HepG2 (cell line): ENCODE measurements at regions not wholly inside any gene's neighbourhood (a gene's known extent, or its start where the extent isn't known, plus 50 kb on each side); places are given as distances from the start of the nearest gene placed in this dataset.
A peak's percentile ranks its signal among the peaks of the same experiment; 100 is the strongest.

Experiments
- BCL6 ChIP-seq: IDR thresholded peaks from 2 replicates; pipeline ENCODE4 v1.6.1; 2016; ENCODE audit warnings: missing genetic modification reagents, missing compliant biosample characterization
- CBX2 ChIP-seq, 2 experiments: fragments of 200-600 bp in 1 of 2; sonication (generic); formaldehyde crosslinking in 1 of 2; IDR thresholded peaks; 2 replicates each; pipeline versions ENCODE4 v1.7.0 to v1.8.1; 2018 to 2022; ENCODE audit warnings: low read depth in 2 of 2, low read length in 1 of 2, mild to moderate bottlenecking in 1 of 2, missing genetic modification reagents in 1 of 2
- ELK4 ChIP-seq: sonication (generic); formaldehyde crosslinking; IDR thresholded peaks from 2 replicates; pipeline ENCODE4 v1.9.0; 2021; ENCODE audit warnings: missing genetic modification reagents, borderline replicate concordance
- FOXP4 ChIP-seq: sonication (generic); formaldehyde crosslinking; IDR thresholded peaks from 2 replicates; pipeline ENCODE4 v1.4.0; 2020; ENCODE audit warnings: missing genetic modification reagents
- KLF15 ChIP-seq: sonication (generic); formaldehyde crosslinking; IDR thresholded peaks from 2 replicates; pipeline ENCODE4 v1.8.1; 2023; ENCODE audit warnings: borderline replicate concordance, mild to moderate bottlenecking, inconsistent platforms, missing genetic modification reagents, mixed read lengths
- MBNL3 ChIP-seq: fragments of 250-450 bp; sonication (Bioruptor Pico); conservative IDR thresholded peaks from 2 replicates; pipeline ENCODE4 v1.8.0; 2022; ENCODE audit warnings: mild to moderate bottlenecking, inconsistent platforms
- MIXL1 ChIP-seq: IDR thresholded peaks from 2 replicates; pipeline ENCODE4 v1.6.1; 2016
- MTERF4 ChIP-seq: sonication (generic); formaldehyde crosslinking; IDR thresholded peaks from 2 replicates; pipeline ENCODE4 v1.8.0; 2023; ENCODE audit warnings: mild to moderate bottlenecking, missing genetic modification reagents
- NFE2L1 ChIP-seq: sonication (generic); formaldehyde crosslinking; IDR thresholded peaks from 2 replicates; pipeline ENCODE4 v1.4.0; 2020; ENCODE audit warnings: missing genetic modification reagents, mild to moderate bottlenecking, borderline replicate concordance
- RARG ChIP-seq: sonication (generic); formaldehyde crosslinking; IDR thresholded peaks from 2 replicates; pipeline ENCODE4 v1.4.0; 2020; ENCODE audit warnings: low read depth, mild to moderate bottlenecking, missing genetic modification reagents
- SAP130 ChIP-seq: IDR thresholded peaks from 2 replicates; pipeline ENCODE4 v1.6.1; 2016; ENCODE audit warnings: low read depth
- SMC3 ChIP-seq: IDR thresholded peaks from 2 replicates; pipeline ENCODE4 v1.6.1; 2011; ENCODE audit warnings: low read length, improper control_type of control experiment
- SOX13 ChIP-seq, 3 experiments: fragments of 450-650 bp in 1 of 3; sonication (generic) in 1 of 3; formaldehyde crosslinking in 1 of 3; IDR thresholded peaks in 2 of 3; conservative IDR thresholded peaks in 1 of 3; 2 replicates each; pipeline versions ENCODE4 v1.5.0 to v1.6.1; 2016 to 2020; ENCODE audit warnings: antibody characterized with exemption in 1 of 3, mild to moderate bottlenecking in 1 of 3, missing compliant biosample characterization in 1 of 3, missing genetic modification reagents in 1 of 3, moderate library complexity in 1 of 3
- TAF15 ChIP-seq: fragments of 200-400 bp; formaldehyde crosslinking; IDR thresholded peaks from one replicate; pipeline ENCODE4 v1.6.1; 2018; ENCODE audit warnings: mild to moderate bottlenecking, low read depth, low read length; ENCODE audit not compliant: poor library complexity, severe bottlenecking
- THAP11 ChIP-seq: IDR thresholded peaks from 2 replicates; pipeline ENCODE4 v1.6.1; 2016; ENCODE audit warnings: missing biosample characterization, missing genetic modification reagents
- ZFP36L1 ChIP-seq: sonication (generic); formaldehyde crosslinking; IDR thresholded peaks from 2 replicates; pipeline ENCODE4 v1.8.0; 2022; ENCODE audit warnings: mild to moderate bottlenecking, missing genetic modification reagents, moderate library complexity
- ZHX1 ChIP-seq: sonication (generic); formaldehyde crosslinking; IDR thresholded peaks from 2 replicates; pipeline ENCODE4 v1.8.1; 2022; ENCODE audit warnings: low read depth, mild to moderate bottlenecking, missing genetic modification reagents
- ZNF468 ChIP-seq: sonication (generic); formaldehyde crosslinking; IDR thresholded peaks from 2 replicates; pipeline ENCODE4 v1.8.0; 2022; ENCODE audit warnings: mild to moderate bottlenecking, moderate library complexity, missing genetic modification reagents
- ZNF562 ChIP-seq: sonication (generic); formaldehyde crosslinking; IDR thresholded peaks from 2 replicates; pipeline ENCODE4 v1.8.0; 2022; ENCODE audit warnings: missing genetic modification reagents, borderline replicate concordance
- ZNF7 ChIP-seq: IDR thresholded peaks from 2 replicates; pipeline ENCODE4 v1.6.1; 2016; ENCODE audit warnings: missing biosample characterization, missing genetic modification reagents
- ZNF703 ChIP-seq: sonication (generic); formaldehyde crosslinking; IDR thresholded peaks from 2 replicates; pipeline ENCODE4 v1.5.1; 2020; ENCODE audit warnings: missing genetic modification reagents, mild to moderate bottlenecking, moderate library complexity, borderline replicate concordance
- ZNF713 ChIP-seq: sonication (generic); formaldehyde crosslinking; IDR thresholded peaks from 2 replicates; pipeline ENCODE4 v1.4.0; 2020; ENCODE audit warnings: mild to moderate bottlenecking, missing genetic modification reagents
- ZNF720 ChIP-seq: sonication (generic); formaldehyde crosslinking; IDR thresholded peaks from 2 replicates; pipeline ENCODE4 v1.4.0; 2020; ENCODE audit warnings: missing genetic modification reagents
- ZSCAN22 ChIP-seq: sonication (generic); formaldehyde crosslinking; IDR thresholded peaks from 2 replicates; pipeline ENCODE4 v1.4.0; 2020; ENCODE audit warnings: mild to moderate bottlenecking, missing genetic modification reagents

- TF ChIP-seq ZNF468 (CRISPR knock-in tag) (no peak), FOXP4 (CRISPR knock-in tag) (peak; percentile 93), ZSCAN22 (CRISPR knock-in tag) (no peak), MIXL1 (CRISPR knock-in tag) (0 out of 2 replicates have a peak, but pooled peaks have one; percentile 54), SOX13 (IDR thresholded peaks at IDR 0.05) (peak; percentile 90), SOX13 (CRISPR knock-in tag; conservative IDR thresholded peaks at IDR 0.05 in 1 of 2, IDR thresholded peaks at IDR 0.05 in 1 of 2) (peak in 1 of 2 experiments; percentile 99; a peak in 2 of 4 replicates), MBNL3 (CRISPR knock-in tag) (no peak), ZHX1 (CRISPR knock-in tag) (no peak), RARG (no peak), ZNF7 (CRISPR knock-in tag) (no peak), ZNF703 (CRISPR knock-in tag) (no peak), NFE2L1 (CRISPR knock-in tag) (no peak), THAP11 (CRISPR knock-in tag) (peak; percentile 49; the same call in 1 of the 2 replicates), BCL6 (CRISPR knock-in tag) (peak; percentile 94), ZNF713 (CRISPR knock-in tag) (no peak), CBX2 (IDR thresholded peaks at IDR 0.05; ENCODE audit: low read depth, low read length) (no peak), CBX2 (CRISPR knock-in tag; IDR thresholded peaks at IDR 0.05; ENCODE audit: low read depth) (no peak), SAP130 (CRISPR knock-in tag) (peak; percentile 81), MTERF4 (CRISPR knock-in tag) (no peak), SMC3 (no peak), TAF15 (no peak), ZNF720 (no peak), ELK4 (no peak), KLF15 (CRISPR knock-in tag) (no peak), ZFP36L1 (CRISPR knock-in tag) (no peak), ZNF562 (no peak)
These were observed 63.5 kb upstream of the C1GALT1 start (continued) for GRCh38 chr7:7118822-7119221.
